ENCODE measurements at regions not wholly inside any gene's neighbourhood (a gene's known extent, or its start where the extent isn't known, plus 50 kb on each side); places are given as distances from the start of the nearest gene placed in this dataset.
"Not testable (repeated sequence)": the region's sequence is repeated elsewhere in the genome, so short reads cannot be mapped to it uniquely, and the experiment has no call there.

DNA sequence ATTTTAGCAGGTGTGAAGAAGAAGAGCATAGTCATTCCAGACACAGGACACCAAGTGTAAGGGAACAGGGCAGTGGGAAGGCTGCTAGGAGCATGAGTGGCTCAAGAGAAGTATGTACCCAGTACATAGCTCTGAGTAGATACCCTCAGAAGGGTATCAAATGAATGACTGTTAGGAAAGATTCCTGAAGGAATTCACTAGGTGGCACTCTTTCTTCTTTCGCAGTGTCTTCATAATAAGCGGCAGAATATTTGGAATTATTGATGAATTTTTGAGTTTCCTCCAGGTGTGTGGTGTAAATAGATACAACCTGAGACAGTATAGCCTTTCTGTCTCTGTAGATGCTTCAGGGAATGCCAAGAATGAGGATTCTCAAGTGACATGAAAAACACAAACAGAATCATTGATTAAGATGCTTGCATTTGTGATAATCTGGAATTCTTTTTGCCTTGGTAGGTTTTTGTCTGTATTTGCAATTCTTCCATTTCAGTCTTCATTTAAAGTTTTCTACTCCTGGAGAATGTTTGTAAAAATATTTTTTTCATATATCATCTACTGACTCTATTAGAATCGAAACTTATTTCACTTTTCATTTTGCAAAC lies 264.3 kb upstream of the RIMS1 start:
- DNase-seq, result no peak

DNA sequence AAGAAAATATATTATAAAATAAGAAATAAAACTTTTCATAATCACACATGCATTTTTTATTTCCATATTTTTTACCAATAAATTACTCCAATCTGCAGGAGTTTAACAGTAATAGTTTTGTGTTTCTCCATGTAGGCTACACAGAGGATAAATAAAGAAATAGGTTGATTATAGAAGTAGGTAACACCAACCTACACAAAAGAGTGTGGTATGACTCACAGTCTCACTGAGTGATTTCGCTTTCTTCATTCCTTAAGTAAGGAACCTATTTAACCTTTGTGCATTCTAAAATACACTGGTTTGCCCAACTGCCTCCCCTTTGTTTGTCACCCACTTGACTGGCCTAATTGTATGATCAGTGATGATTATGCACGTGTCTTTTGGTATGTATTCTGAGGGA lies 244.2 kb upstream of the RIMS1 start:
- DNase-seq, result no peak

DNA sequence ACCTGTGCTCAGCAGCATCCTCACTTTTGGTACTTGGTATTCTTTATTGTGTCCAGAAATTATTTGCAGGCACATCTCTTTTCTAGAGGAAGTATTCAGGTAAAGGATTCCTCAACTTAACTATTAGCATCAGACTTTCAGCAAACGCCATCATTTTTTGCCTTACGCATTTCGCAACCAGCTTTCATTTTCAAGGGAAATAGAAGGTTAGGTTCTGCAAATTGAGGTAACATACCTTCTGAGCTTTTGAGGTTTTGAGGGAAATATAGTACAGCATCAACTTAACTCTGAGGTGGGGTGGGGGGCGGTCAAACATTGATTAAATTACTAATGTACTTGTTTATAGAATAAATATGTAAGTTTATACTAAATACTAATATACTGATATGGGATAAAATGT lies 243.6 kb upstream of the RIMS1 start:
- no peak for DNase-seq

DNA sequence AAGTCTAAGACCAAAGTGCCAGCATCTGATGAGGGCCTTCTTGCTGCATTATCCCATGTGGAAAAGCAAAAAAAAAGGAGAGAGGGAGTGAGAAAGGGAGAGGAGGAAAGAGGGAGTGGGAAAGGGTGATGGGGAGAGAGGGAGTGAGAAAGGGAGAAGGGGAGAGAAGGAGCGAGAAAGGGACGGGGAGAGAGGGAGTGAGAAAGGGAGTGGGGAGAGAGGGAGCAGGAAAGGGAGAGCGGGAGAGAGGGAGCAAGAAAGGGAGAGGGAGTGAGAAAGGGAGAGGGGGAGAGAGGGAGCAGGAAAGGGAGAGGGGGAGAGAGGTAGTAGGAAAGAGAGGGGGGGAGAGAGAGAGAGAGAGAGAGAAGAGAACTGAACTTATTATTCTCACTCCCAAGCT lies 241.1 kb upstream of the RIMS1 start:
- no peak for DNase-seq

DNA sequence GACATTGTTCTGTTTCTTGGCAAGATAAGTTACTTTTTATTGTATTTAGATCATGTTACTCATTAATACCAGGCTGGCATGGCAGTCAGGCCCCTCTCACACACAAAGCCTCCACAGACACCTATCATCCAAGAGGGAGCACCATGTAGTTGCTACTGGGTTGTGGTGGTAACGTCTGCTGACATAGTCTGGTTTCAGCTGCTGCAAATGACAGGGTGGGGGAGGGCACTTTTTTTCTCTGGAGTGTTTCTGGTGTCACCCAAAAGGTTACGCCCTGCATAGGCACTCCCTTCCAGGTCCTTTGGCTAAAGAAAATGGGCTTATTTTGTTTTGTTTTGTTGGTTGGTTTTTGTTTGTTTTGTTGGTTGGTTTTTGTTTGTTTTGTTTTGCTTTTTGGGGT lies 236.4 kb upstream of the RIMS1 start:
- no peak for DNase-seq

DNA sequence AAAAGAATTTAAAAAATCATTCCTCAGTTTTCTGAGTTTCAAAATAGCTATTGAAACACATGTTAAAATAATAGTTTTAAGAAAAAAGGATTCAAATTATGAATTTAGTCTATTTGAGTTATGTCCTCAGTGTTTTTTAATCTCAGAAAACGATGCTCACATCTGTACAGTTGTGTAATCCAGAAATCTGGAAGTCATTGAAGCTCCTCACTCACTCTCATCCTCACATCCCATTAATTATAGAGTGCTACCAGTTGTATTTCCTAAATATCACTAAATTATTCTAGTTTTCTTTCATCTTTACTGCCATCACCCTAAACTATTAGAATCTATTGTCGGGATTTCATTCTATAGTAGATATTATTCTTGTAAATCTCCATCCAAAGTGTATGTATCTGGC lies 234.7 kb upstream of the RIMS1 start:
- no peak for DNase-seq

DNA sequence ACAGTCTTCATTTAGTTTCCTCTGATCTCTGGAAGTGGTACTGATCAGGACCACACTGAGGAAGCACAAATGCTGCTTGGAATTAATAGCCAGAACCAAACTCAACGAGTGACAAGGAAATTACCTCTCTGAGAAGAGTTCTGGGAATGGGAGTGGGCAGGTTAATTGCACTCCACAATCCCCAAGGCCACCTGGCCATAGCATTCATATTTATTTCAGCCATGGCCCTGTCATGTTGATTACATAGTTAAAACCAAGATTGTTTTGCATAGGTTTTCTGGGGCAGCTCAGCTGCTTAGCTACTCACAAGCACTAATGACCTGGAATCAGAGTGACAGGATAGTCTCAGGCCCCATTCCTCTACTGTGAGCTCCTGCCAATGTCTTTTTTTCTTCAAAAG lies 230.2 kb upstream of the RIMS1 start:
- no peak for DNase-seq

DNA sequence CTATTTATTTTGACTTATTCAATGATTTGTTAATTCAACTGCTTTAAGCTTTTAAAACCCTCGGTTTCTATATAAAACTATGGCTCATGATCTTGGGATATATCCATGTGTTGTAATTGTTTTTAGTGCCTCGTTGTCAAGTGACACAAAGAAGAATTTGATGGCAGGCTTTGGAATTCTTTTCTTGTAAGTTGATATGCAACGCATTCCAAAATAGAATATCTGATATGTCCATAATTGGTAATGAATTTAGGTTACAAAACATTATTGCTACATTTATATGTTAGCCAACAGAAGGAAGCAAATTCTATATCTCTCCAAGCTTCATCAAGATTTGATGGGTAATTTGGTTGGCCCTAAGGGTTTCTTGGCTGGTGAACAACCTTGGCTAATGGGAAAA lies 220.4 kb upstream of the RIMS1 start:
- no peak for DNase-seq

DNA sequence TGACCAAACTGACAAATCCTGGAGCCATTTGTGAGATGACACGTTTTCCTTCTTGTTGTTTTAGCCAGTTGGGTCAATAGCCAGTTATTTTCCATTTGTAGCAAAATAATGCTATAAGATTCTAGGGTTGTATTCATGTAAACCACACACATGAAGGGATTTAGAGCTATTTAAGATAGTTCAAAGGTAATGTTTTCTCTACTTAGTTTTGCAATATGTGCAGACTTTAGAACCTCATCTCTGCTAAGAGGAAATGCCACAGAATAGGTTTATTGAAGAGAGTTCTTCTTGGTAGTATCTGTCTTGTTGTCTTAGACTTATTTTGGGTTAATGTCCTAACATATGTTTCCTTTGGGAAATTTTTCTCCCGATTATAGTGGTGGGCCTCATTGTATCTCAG lies 213.5 kb upstream of the RIMS1 start:
- DNase-seq, result no peak

DNA sequence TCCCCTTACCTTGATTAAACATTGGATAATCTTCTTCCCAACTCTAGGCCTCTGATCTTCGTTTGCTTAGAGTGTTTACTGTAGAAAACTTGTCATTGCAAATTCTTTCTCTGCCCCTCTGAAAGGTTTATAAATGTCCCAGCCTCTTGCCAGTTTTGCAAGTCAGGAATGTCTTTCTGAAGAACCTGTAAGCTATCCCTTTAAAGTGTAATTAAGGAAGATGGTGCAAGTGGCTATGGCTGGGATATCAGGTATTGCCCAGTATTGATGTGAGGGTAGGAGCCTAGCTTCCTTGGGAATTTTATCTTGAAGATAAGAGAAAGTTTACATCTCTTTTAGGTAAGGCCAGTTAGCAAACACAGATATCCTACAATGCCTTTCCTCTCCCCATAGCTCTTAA lies 211.0 kb upstream of the RIMS1 start:
- DNase-seq, result no peak

DNA sequence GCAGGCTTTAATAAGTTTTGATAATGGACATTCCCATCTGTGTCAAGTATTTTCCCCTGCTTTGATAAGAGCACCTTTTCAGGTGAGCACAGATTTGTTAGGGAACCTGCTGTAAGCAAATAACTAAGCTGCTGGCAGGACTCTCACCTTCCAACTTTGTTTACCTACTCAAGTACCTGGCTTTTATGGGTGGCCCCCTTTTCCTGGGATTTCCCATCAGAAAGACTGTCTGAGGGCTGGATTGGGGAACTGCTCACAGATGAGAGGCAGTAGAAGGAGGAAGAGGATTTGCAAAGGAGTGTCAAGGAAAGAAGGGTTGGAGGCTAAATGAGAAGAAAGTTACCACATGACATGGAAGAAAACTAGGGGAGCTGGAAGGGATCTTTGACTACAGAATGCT lies 210.1 kb upstream of the RIMS1 start:
- no peak for DNase-seq

DNA sequence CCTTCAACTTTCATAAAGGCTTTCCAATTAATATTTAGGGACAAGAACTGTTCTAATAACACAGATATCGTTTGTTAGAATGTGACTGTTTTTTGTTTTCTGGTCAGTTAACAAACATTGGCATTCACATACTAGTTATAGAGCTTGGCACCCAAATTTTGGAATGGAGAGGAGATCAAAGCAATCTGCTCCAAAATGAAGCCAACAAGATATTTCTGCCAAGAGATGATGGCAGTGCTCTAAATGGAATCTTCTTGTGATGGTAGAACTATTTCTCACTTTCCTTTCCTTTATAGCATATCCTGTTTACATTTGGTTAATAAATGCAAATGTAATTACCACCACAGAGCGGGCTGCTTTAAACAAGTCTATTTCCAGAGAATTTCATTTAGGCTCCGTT lies 208.3 kb upstream of the RIMS1 start:
- peak; percentile 32 to 86 for DNase-seq

DNA sequence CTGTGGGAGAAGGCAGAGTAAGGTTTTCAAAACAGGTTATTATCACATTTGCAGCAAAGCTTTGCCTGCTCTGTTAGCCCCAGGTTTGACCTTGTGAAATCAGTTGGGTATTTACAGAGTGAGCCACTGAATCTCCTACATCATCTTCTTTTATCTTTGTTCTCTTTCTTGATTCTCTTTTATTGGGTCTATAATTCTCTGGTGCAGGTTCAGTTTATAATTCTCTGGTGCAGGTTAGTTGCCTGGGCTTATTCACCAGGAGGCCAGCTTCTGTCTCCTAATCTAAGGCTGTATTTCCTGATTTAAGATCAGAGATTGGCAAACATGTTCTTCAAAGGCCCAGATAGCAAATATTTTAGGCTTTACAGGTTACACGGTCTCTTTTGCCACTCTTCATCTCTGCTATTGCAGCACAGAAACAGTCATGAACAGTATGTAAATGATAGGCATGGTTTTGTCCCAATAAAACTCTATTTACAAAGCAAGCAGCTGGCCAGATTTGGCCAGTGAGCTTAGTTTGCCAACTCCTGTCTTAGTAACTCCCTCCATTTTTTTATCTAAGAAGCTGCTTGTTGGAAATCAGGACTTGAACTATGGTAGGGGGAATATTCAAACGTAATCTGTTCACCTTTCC lies 205.0 kb upstream of the RIMS1 start:
- no peak for DNase-seq

DNA sequence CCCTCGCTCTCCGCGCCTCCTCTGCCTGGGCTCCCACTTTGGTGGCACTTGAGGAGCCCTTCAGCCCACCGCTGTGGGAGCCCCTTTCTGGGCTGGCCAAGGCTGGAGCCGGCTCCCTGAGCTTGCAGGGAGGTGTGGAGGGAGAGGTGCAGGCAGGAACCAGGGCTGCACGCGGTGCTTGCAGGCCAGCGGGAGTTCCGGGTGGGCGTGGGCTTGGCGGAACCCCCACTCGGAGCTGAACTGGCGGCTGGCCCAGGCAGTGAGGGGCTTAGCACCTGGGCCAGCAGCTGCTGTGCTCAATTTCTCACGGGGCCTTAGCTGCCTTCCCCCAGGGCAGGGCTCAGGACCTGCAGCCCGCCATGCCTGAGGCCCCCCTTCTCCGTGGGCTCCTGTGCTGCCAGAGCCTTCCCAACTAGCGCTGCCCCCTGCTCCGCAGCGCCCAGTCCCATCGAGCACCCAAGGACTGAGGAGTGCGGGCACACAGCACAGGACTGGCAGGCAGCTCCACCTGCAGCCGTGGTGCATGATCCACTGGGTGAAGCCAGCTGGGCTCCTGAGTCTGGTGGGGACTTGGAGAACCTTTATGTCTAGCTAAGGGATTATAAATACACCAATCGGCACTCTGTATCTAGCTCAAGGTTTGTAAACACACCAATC lies 200.2 kb upstream of the RIMS1 start:
- DNase-seq, result not testable (repeated sequence)

DNA sequence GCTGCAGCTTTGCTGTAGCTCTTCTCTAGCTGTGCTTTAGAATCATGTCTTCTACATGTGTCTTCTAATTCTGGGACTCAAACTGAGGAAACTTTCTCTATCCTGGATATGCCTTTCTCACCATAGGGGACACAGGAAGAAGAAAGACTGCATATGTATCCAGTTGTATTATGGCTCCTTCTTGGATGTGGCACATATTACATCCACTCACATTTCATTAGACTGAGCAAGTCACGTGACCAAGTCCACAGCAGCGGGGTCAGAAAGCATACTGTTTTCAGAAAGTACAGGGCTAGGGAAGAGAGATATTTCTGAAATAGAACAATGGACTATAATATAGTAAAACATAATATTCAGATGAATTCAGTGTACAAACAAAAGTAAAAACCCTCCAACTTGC lies 187.6 kb upstream of the RIMS1 start:
- DNase-seq, result no peak

DNA sequence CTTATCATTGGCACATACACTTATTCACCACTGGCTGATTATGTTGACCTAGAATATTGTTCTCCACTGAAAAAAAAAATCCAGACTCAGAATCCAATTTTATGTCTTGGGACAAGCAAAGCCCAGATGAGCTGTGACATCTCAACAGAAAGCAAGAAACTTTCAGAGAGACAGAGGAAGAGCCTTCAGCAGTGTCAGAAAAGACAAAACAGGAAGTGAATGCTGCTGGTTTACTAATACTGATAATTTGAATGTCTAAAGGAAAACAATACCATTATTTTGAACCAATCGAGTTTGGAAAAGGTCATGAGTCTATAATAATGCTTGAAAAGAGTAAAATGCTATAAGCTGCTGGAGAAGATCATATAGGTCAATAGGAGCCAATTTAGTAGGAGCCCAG lies 179.8 kb upstream of the RIMS1 start:
- no peak for DNase-seq

DNA sequence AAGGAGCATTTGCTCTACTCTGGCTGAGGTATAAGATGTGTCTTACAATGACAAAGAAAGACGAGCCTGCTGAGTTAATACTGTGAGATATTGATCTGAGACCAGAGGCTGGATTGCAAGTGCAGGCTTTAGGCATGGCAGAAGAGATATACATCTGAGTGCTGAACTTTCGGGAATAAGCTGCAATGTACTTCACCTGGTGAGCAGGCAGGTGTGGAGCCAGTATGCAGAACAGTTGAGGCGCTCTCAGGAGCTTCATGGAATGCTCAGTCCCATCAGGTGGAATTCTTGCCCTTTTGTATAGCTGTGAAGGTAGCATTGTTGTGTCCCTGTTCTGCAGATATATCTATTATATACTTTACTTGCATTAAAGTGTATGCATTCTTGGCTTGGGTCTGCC lies 179.3 kb upstream of the RIMS1 start:
- no peak for DNase-seq

DNA sequence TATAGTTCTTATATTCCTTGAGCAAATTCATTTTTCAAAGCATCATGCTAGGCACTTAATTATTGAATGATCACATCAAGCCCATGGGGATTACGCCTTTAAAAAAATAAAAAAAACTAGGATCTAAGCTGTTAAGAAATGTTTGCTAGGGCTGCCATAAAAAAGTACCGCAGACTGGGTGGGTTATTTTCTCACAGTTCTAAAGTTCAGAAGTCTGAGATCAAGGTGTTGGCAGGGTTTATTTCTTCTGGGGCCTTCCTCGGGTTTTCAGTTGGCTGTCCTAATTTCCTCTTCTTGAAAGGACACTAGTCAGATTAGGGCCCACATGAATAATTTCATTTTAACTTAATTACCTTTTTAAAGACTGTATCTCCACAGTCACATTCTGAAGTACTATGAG lies 165.6 kb upstream of the RIMS1 start:
- no peak for DNase-seq

DNA sequence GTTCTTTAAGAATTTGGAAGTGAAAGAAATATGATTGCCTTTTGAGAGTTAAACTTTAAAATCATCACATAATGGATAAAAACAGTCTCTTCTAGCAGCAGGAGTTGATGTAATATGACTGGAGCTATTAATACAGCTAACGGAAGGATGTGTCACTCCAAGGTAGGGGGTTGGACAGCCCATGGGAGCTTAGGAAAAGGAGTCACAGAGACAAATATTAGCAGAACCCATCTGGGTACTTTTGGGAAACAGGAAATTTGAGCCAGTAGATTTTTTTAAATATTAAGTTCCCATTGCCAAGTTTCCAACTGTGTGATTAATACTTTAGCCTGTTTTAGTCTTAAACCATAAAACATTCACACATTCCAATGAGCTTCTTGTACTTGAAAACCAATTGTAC lies 164.7 kb upstream of the RIMS1 start:
- no peak for DNase-seq

DNA sequence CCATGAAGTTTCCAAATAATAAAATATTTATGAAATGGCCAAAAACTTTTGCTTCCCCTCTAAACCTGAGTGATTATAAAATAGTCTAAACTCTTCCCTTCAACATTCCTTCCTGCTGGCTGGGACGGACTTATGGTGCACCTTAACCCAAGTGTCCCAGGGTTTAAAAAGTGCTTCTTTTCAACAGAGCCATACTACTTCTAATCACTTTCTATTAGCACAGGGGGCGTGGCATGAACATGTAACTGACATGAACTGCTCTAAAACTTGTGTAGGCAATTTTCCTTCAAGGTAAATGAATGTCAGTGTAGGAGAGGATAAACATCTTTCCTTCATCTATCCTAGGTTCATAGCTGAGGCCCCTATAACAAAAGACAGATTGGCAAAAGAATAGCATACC lies 163.6 kb upstream of the RIMS1 start:
- no peak for DNase-seq

DNA sequence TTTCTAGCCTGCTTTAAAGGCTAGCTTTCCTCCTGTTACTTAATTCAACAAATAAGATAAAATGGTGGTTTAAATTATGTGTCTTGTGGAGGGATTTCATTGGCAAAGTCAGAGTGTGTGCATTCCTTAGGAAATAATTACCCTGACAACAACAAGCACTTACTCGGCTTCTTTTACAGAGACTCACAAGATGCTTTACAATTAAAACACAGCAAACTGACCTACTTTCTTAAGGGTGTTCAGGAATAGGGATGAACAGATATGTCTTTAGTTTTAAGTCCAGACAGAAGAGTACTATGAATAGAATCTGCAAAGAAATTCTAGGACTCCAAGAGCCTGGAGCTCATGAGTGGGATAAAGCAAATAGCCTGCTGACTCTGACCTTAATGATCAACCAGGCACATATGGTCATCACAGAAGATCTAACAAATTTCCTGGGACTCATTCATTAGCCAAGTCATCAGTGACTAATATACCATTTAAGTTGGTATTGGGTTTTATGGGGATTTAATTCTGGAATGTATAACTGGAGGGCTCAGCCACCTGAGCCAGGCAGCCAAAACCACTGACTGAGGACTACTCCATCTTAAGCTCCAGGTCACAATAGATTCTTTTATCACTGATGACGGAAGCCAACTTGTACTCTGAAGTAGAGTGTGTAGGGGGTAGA lies 161.8 kb upstream of the RIMS1 start:
- DNase-seq, result no peak

DNA sequence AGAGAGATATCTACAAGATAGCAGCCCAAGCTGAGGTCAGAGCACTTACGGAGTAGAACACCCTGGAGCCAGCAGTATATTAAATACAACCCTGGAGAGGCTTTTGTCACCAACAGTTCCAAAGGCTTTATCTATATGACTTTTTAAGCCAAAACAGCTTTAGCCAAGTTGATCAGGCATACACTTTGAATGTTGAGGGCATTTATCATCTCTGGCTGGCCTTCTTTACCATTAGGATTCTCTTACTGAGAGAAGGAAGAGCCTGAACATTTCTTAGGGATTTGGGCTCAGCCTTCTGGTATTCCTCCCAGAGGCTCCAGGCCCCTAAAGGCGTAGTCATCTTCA lies 161.3 kb upstream of the RIMS1 start:
- no peak for DNase-seq

DNA sequence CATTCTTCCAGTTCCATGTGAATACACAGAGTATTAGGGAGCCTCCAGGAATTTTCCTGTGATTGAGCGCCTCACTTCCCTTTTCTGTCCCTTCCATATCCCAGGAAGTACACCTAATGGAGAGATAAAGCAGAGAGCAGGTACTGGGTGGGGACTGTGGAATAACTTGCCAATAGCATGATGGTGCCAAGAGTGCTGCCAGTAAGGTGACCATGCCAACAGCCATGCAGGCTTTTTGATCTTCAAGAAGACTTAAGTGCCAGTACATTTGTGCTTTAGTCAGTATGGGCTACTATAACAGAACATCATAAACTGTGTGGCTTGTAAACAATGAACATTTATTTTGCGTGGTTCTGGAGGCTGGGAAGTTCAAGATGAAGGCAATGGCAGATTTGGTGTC lies 160.2 kb upstream of the RIMS1 start:
- peak in 1 of 2 experiments; percentile 38 for DNase-seq

DNA sequence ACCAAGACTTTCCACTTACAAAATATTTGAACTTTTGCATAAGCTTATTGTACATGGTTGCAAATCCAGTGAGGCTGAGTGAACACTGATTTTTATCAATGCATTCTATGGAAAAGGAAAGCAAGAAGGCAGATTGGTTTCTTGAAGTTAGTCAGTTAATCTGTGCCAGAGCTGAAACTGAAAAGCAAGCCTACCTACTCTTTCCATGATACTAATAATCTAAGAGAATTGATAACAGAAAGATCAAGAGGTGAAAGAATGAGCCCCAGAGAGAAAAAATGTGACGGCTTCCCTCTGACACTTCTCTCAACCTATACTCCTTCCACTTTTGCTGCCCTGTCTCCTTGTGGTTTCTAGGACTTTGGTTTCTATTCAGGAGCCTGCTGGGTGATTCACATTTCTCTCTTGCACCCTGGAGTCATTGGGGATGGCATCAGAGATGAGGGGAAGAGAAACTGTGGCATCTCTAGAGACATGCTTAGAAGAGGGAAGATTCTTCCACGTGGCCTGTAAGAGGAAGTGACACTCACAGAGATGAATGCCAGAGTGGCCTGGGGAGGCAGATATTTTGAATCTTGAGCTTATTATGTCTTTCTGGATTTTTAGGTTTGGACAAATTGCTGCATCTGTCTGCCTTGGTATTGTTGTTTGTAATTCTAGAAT lies 158.6 kb upstream of the RIMS1 start:
- no peak for DNase-seq

All from cerebellar nuclear complex (tissue), 1 donor.